B cell (primary cell): ENCODE measurements at regions not wholly inside any gene's neighbourhood (a gene's known extent, or its start where the extent isn't known, plus 50 kb on each side); places are given as distances from the start of the nearest gene placed in this dataset.

Experiments used
- ATAC-seq: fragments of 200-7000 bp; cut with Tn5 transposase; one replicate; pipeline ENCODE4 v1.10.0; 2021; ENCODE audit warnings: low read depth, mild to moderate bottlenecking, moderate number of reproducible peaks, moderate library complexity
- CTCF ChIA-PET: fragments of 350-600 bp; sonication (Branson Sonifier 250); formaldehyde crosslinking; loops from one replicate; lab custom pipeline; 2021; ENCODE audit warnings: antibody characterized with exemption, inconsistent platforms; lab: Charles Lee
- POLR2A ChIA-PET: fragments of 350-600 bp; sonication (Branson Sonifier 250); formaldehyde crosslinking; loops from one replicate; lab custom pipeline; 2021; ENCODE audit warnings: antibody characterized with exemption; lab: Charles Lee
- DNase-seq: peaks from one replicate; pipeline ENCODE4 v3.0.0; 2013
- H2AFZ ChIP-seq: 2 replicates; pipeline ENCODE4 v1.6.1; 2012; ENCODE audit warnings: mild to moderate bottlenecking, low read depth, low read length; ENCODE audit not compliant: insufficient read depth, poor library complexity, severe bottlenecking
- H3K27ac ChIP-seq, 2 donors: 1 replicate in 1 of 2; 2 replicates in 1 of 2; pipeline ENCODE4 v1.5.1; 2012 to 2013; ENCODE audit warnings: low read length in 2 of 2, mild to moderate bottlenecking in 2 of 2, moderate library complexity in 1 of 2
- H3K27me3 ChIP-seq, 4 experiments: fragments of 200-600 bp in 1 of 4; sonication (generic) in 1 of 4; replicated peaks in 1 of 4; 1 replicate in 2 of 4; 2 replicates in 2 of 4; pipeline versions ENCODE4 v1.6.1 to v1.7.0; 2013 to 2016; ENCODE audit warnings: low read length in 3 of 4, mild to moderate bottlenecking in 2 of 4, mixed read lengths in 1 of 4, moderate library complexity in 1 of 4; ENCODE audit not compliant: insufficient read depth in 4 of 4, control insufficient read depth in 3 of 4; ENCODE audit errors: control extremely low read depth in 1 of 4
- H3K36me3 ChIP-seq, 2 experiments: replicated peaks in 1 of 2; 1 replicate in 1 of 2; 2 replicates in 1 of 2; pipeline versions ENCODE4 v1.6.1 to v1.7.1; 2013; ENCODE audit warnings: low read length in 1 of 2; ENCODE audit not compliant: insufficient read depth in 2 of 2, control insufficient read depth in 1 of 2; ENCODE audit errors: control extremely low read depth in 1 of 2, extremely low read depth in 1 of 2
- H3K4me1 ChIP-seq, 2 donors: fragments of 200-600 bp in 1 of 2; sonication (generic) in 1 of 2; 1 replicate in 1 of 2; 2 replicates in 1 of 2; pipeline versions ENCODE4 v1.5.1 to v1.6.1; 2013 to 2017; ENCODE audit warnings: low read length in 2 of 2; ENCODE audit not compliant: control insufficient read depth in 2 of 2, insufficient read depth in 2 of 2
- H3K4me2 ChIP-seq: replicated peaks from 2 replicates; pipeline ENCODE3; 2012; ENCODE audit warnings: mild to moderate bottlenecking, low read depth, low read length; ENCODE audit not compliant: poor library complexity, severe bottlenecking
- H3K4me3 ChIP-seq, 5 experiments: fragments of 200-600 bp in 1 of 5; sonication (generic) in 1 of 5; 1 replicate in 3 of 5; 2 replicates in 2 of 5; pipeline versions ENCODE4 v1.5.1 to v1.7.0; 2011 to 2016; ENCODE audit warnings: low read length in 4 of 5, mild to moderate bottlenecking in 4 of 5, low read depth in 2 of 5, control low read depth in 1 of 5, moderate library complexity in 1 of 5; ENCODE audit not compliant: insufficient read depth in 1 of 5; ENCODE audit errors: control extremely low read depth in 1 of 5, extremely low read depth in 1 of 5
- H3K79me2 ChIP-seq: fragments of 200-600 bp; sonication (generic); one replicate; pipeline ENCODE4 v1.6.0; 2016; ENCODE audit warnings: low read length; ENCODE audit not compliant: control insufficient read depth, insufficient read depth
- H3K9ac ChIP-seq: fragments of 200-600 bp; sonication (generic); 2 replicates; pipeline ENCODE4 v1.6.1; 2017; ENCODE audit warnings: mild to moderate bottlenecking, low read length, moderate library complexity
- H3K9me3 ChIP-seq, 3 donors: one replicate each; pipeline versions ENCODE4 v1.6.1 to v1.7.1; 2013; ENCODE audit warnings: low read length in 2 of 3; ENCODE audit not compliant: control insufficient read depth in 2 of 3, insufficient read depth in 1 of 3; ENCODE audit errors: control extremely low read depth in 1 of 3
- H4K20me1 ChIP-seq: 2 replicates; pipeline ENCODE4 v1.6.0; 2012; ENCODE audit warnings: mild to moderate bottlenecking, low read length; ENCODE audit not compliant: insufficient read depth, control insufficient read depth, poor library complexity, severe bottlenecking
- H3K27ac Mint-ChIP-seq: one replicate; pipeline ENCODE4 v1.8.0; 2021; ENCODE audit warnings: mixed read lengths
- H3K27me3 Mint-ChIP-seq: one replicate; pipeline ENCODE4 v1.8.0; 2021; ENCODE audit warnings: mixed read lengths
- H3K4me1 Mint-ChIP-seq: one replicate; pipeline ENCODE4 v1.8.0; 2021; ENCODE audit warnings: mixed read lengths
- H3K4me3 Mint-ChIP-seq: one replicate; pipeline ENCODE4 v1.8.0; 2021; ENCODE audit warnings: mixed read lengths
- H3K9me3 Mint-ChIP-seq: one replicate; pipeline ENCODE4 v1.8.0; 2022; ENCODE audit warnings: mixed read lengths; ENCODE audit not compliant: insufficient read depth
- CTCF ChIP-seq: fragments of 200-600 bp; IDR thresholded peaks from one replicate; pipeline ENCODE4 v1.8.0; 2022; ENCODE audit warnings: antibody characterized with exemption, mild to moderate bottlenecking
- EZH2 ChIP-seq: IDR thresholded peaks from 2 replicates; pipeline ENCODE4 v1.6.1; 2012; ENCODE audit warnings: borderline replicate concordance, low read depth, mild to moderate bottlenecking, moderate library complexity, low read length; ENCODE audit not compliant: insufficient read depth, poor library complexity, severe bottlenecking
- intact Hi-C: fragments of 100-400 bp; cut with micrococcal nuclease; formaldehyde crosslinking; loops from one replicate; pipeline ENCODE4 v1.10.0; 2022

DNA sequence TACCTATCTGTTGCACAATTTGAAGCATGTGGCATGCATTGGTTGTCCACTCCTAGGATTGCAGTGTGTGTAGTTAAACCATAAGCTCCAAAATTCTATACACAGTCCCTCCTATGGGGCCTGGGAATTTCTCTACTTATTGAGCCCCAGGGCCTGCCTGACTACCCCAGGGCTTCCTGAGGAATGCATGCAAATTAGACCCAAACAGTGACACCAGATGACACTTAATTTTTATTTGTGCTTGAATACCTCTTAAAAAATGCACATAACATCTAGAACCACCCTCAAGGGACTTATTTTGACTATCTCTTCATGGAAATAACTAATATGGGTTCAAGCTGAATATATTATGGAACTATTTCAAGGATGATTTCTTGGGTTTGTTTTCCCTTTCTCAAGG, 236.4 kb downstream of the PPP1R2C start:
- intact Hi-C loops: no loop called here
- Histone ChIP-seq H4K20me1 (no peaks in the 10 kb centered on the region), H3K4me1 (no peaks in the 10 kb centered on the region), H3K79me2 (no peaks in the 10 kb centered on the region), H3K4me2 (no peak overlapping the region), H2AFZ (no peak overlapping the region), H3K27ac (no peak overlapping the region), H3K9ac (no peak overlapping the region), H3K4me3 (no peak overlapping the region), H3K27me3 (no peaks in the 10 kb centered on the region), H3K9me3 (no peaks in the 10 kb centered on the region), H3K36me3 (no peaks in the 10 kb centered on the region)
- TF ChIP-seq CTCF (no peak), EZH2 (no peak)
- DNase-seq (no peak), ATAC-seq (no peak)
- CTCF ChIA-PET: no interaction called here
- Mint-ChIP-seq H3K4me3 (no peak overlapping the region), H3K27ac (no peak overlapping the region), H3K27me3 (no peaks in the 10 kb centered on the region), H3K9me3 (no peaks in the 10 kb centered on the region), H3K4me1 (no peaks in the 10 kb centered on the region)
- POLR2A ChIA-PET: no interaction called here

- intact Hi-C loops: no loop called here
- H3K36me3 ChIP-seq: no peaks in the 10 kb centered on the region
- no peak overlapping the region for H3K9ac ChIP-seq
- no peak overlapping the region for H3K4me2 ChIP-seq
- Mint-ChIP-seq H3K9me3 (no peaks in the 10 kb centered on the region), H3K27me3 (no peaks in the 10 kb centered on the region), H3K4me3 (no peak overlapping the region), H3K4me1 (no peaks in the 10 kb centered on the region), H3K27ac (no peak overlapping the region)
- ChIA-PET CTCF (no interaction called here), POLR2A (no interaction called here)
- H2AFZ ChIP-seq: no peak overlapping the region
- DNase-seq (no peak), ATAC-seq (no peak)
- no peaks in the 10 kb centered on the region for H3K4me1 ChIP-seq
- H4K20me1 ChIP-seq: no peaks in the 10 kb centered on the region
- no peak overlapping the region for H3K27ac ChIP-seq
- H3K9me3 ChIP-seq: no peaks in the 10 kb centered on the region
- H3K4me3 ChIP-seq: no peak overlapping the region
- no peaks in the 10 kb centered on the region for H3K27me3 ChIP-seq
- TF ChIP-seq EZH2 (no peak), CTCF (no peak)
- no peaks in the 10 kb centered on the region for H3K79me2 ChIP-seq
These were observed 237.8 kb downstream of the PPP1R2C start for GRCh38 chrX:42540146-42540545.
